ENCODE measurements at regions not wholly inside any gene's neighbourhood (a gene's known extent, or its start where the extent isn't known, plus 50 kb on each side); places are given as distances from the start of the nearest gene placed in this dataset.

- Histone ChIP-seq H4K20me1 (ENCODE audit: insufficient read depth, low read length) (no peaks in the 10 kb centered on the region), H3K4ac (ENCODE audit: low read depth, low read length) (no peak overlapping the region), H4K8ac (ENCODE audit: low read depth in 2 of 2, low read length in 2 of 2) (no peak overlapping the region), H4K91ac (ENCODE audit: insufficient read depth, low read depth, low read length) (no peak overlapping the region), H3K4me1 (ENCODE audit: control insufficient read depth, insufficient read depth, low read length) (no peaks in the 10 kb centered on the region), H2BK20ac (ENCODE audit: low read depth, low read length) (no peak overlapping the region), H3K23ac (ENCODE audit: low read depth, low read length) (no peak overlapping the region), H4K5ac (ENCODE audit: low read depth, low read length) (no peak overlapping the region), H3K9me3 (ENCODE audit: control insufficient read depth, insufficient read depth, low read length) (no peaks in the 10 kb centered on the region), H2BK5ac (ENCODE audit: low read depth, low read length, poor library complexity, severe bottlenecking) (no peak overlapping the region), H3K36me3 (ENCODE audit: control insufficient read depth, insufficient read depth, low read length) (no peaks in the 10 kb centered on the region), H3K4me2 (ENCODE audit: low read depth, low read length) (no peak overlapping the region), H3K14ac (replicated peaks; ENCODE audit: low read depth, low read length) (no peak overlapping the region), H3K27ac (ENCODE audit: insufficient read depth, low read length) (no peak overlapping the region), H2BK120ac (ENCODE audit: low read depth, low read length) (no peak overlapping the region), H2AFZ (replicated peaks; ENCODE audit: low read length, poor library complexity) (no peak overlapping the region), H2BK15ac (ENCODE audit: low read depth, low read length) (no peak overlapping the region), H3K56ac (ENCODE audit: extremely low read depth, insufficient read depth, low read length) (no peak overlapping the region), H3K9ac (ENCODE audit: low read depth, low read length) (no peak overlapping the region), H3K27me3 (ENCODE audit: control insufficient read depth, insufficient read depth, low read length) (no peaks in the 10 kb centered on the region), H2AK5ac (ENCODE audit: low read depth, low read length) (no peak overlapping the region), H3K18ac (ENCODE audit: low read depth, low read length) (no peak overlapping the region), H3K9me1 (ENCODE audit: insufficient read depth, low read length) (no peaks in the 10 kb centered on the region), H2AK9ac (replicated peaks; ENCODE audit: low read depth, low read length, poor library complexity) (no peak overlapping the region), H3K79me1 (ENCODE audit: low read depth in 1 of 2, low read length in 2 of 2) (no peaks in the 10 kb centered on the region), H3K4me3 (ENCODE audit: insufficient read depth, low read depth, low read length) (no peak overlapping the region)
- POLR2A ChIA-PET (ENCODE audit: unreplicated experiment), result no interaction called here
- no CpG with 5 or more reads among the region's 4 CpGs for WGBS, 2 experiments (ENCODE audit: extremely low coverage in 2 of 2, insufficient read length in 1 of 2)
- CTCF ChIA-PET, result no interaction called here
- DNase-seq, result no peak
- dilution Hi-C loops (cut with HindIII; ENCODE audit: low sequenced_read_pairs, unreplicated experiment) (no loop called here), intact Hi-C loops (cut with micrococcal nuclease) (no loop called here), in situ Hi-C loops (cut with MboI; ENCODE audit: low sequenced_read_pairs) (no loop called here)
- no peak for TF ChIP-seq POLR2A (IDR thresholded peaks at IDR 0.05; ENCODE audit: low read depth, low read length)
- no peak for TF ChIP-seq ELK1 (IDR thresholded peaks at IDR 0.05; ENCODE audit: borderline replicate concordance, low read depth, low read length)
- TF ChIP-seq MAZ (IDR thresholded peaks at IDR 0.05; ENCODE audit: borderline replicate concordance, low read depth, low read length), result no peak
- no peak for TF ChIP-seq USF2 (IDR thresholded peaks at IDR 0.05; ENCODE audit: low read depth, low read length)
- no peak for TF ChIP-seq MXI1 (IDR thresholded peaks at IDR 0.05; ENCODE audit: borderline replicate concordance, low read depth, low read length)
- no peak for TF ChIP-seq SMC3 (IDR thresholded peaks at IDR 0.05; ENCODE audit: low read depth, low read length)
- no peak for TF ChIP-seq NFE2L2 (IDR thresholded peaks at IDR 0.05; ENCODE audit: low read depth, low read length)
- TF ChIP-seq FOS (IDR thresholded peaks at IDR 0.05; ENCODE audit: low read depth, low read length), result no peak
- TF ChIP-seq BHLHE40 (IDR thresholded peaks at IDR 0.05; ENCODE audit: low read depth, low read length), result no peak
- no peak for TF ChIP-seq MAFK (IDR thresholded peaks at IDR 0.05; ENCODE audit: low read depth, low read length)
- no peak for TF ChIP-seq RFX5 (IDR thresholded peaks at IDR 0.05; ENCODE audit: low read depth, low read length)
- TF ChIP-seq CEBPB (IDR thresholded peaks at IDR 0.05; ENCODE audit: low read depth, low read length), result no peak
- TF ChIP-seq CHD1 (IDR thresholded peaks at IDR 0.05; ENCODE audit: low read depth, low read length), result no peak
- TF ChIP-seq CTCF (conservative IDR thresholded peaks at IDR 0.05; ENCODE audit: low read depth, low read length), result no peak
- TF ChIP-seq RAD21 (IDR thresholded peaks at IDR 0.05; ENCODE audit: low read length), result no peak
- no peak for TF ChIP-seq RCOR1 (IDR thresholded peaks at IDR 0.05; ENCODE audit: insufficient replicate concordance, low read length)
- no TSS peak for BruUV-seq (replicated peaks)
- no peak for ATAC-seq (ENCODE audit: low read depth)
These were observed 1342.4 kb upstream of the TENM3 start for GRCh38 chr4:180900781-180901180.

Data from IMR-90 (cell line).